ENCODE measurements at regions not wholly inside any gene's neighbourhood (a gene's known extent, or its start where the extent isn't known, plus 50 kb on each side); places are given as distances from the start of the nearest gene placed in this dataset.
"Not testable (repeated sequence)": the region's sequence is repeated elsewhere in the genome, so short reads cannot be mapped to it uniquely, and the experiment has no call there.

DNA sequence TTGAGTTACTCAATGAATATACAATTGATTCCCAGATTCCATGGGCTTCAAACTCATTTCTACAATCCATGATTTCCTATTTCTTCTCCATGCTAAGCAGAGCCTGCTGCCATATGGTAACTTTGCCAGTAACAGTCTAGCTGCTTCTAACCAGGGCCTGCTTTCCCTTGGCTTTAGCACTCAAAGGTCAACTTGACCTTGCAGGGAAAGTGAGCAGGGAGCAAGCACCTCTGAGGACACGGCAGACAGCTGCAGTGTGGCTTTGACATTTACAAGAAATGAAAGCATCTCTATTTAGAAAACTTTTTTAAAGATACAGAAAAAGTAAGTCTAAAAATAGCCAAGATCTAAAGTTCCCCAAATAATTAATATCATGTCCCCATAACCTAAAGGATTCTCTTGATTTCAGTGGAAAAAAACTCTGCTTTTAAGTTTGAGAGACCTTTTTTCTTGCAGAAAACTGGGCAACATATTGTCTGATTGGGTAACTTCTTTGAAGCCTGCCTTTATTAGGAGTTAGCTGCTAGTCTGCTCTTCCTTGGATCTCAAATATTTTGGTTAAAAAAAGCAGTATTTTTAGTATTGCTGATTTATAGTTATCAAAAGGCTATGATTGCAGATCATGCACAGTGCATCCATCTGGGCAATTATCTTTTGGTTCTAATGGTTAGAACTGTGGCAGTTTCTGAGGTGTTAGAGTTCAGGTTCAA lies 257.9 kb downstream of the AHR start:
- Histone ChIP-seq H3K4me3 (ENCODE audit: low read length) (no peak overlapping the region), H3K9me3 (ENCODE audit: control insufficient read depth, low read length) (no peaks in the 10 kb centered on the region), H3K4me1 (ENCODE audit: control insufficient read depth, insufficient read depth, low read length) (peaks cover 26% of the 10 kb centered on the region), H3K27me3 (ENCODE audit: control insufficient read depth, insufficient read depth, low read length) (no peaks in the 10 kb centered on the region), H3K36me3 (ENCODE audit: control insufficient read depth, insufficient read depth, low read length) (no peaks in the 10 kb centered on the region), H3K9ac (ENCODE audit: low read length) (no peak overlapping the region)

DNA sequence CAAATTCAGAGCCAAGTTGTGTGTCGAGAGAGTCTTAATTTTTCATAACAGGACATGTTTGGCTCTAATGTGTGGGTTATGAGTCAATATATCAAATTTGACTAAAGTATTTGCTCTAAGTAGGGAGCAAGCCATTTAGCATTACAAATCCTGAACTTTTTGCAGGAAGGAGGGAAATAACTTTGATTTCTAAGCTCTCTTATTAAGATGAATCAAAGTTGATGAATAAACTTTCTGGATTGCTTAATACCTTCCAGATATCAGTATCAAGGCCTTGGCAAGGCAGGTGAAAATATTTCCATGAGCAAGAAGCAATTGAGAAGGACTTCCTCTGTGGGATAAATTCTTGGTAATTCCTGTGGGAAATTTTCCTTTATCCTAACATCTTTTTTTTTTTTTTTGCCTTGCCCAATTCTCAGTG lies 258.8 kb downstream of the AHR start:
- Histone ChIP-seq H3K27me3 (ENCODE audit: control insufficient read depth, insufficient read depth, low read length) (no peaks in the 10 kb centered on the region), H3K9me3 (ENCODE audit: control insufficient read depth, low read length) (no peaks in the 10 kb centered on the region), H3K4me1 (ENCODE audit: control insufficient read depth, insufficient read depth, low read length) (peaks cover 26% of the 10 kb centered on the region), H3K4me3 (ENCODE audit: low read length) (no peak overlapping the region), H3K36me3 (ENCODE audit: control insufficient read depth, insufficient read depth, low read length) (no peaks in the 10 kb centered on the region), H3K9ac (ENCODE audit: low read length) (no peak overlapping the region)

DNA sequence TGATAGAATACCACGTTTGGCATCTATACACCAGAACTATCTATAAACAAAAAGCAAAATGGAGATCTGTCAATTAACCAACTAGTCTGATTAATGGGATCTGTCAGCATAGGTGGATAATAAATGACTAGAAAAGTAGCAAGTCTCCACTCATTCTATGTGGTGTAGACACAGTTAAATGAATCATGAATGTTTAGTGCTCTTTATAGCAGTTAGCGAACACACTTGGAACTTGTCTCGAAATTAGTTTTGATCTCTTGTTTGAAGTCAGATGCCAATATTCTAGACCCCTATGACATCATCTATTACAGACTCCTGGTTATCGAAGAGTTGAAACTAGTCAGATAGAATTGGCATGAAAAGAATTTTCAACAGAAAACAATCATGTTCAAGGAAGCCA lies 259.7 kb downstream of the AHR start:
- Histone ChIP-seq H3K4me1 (ENCODE audit: control insufficient read depth, insufficient read depth, low read length) (peaks cover 26% of the 10 kb centered on the region), H3K9me3 (ENCODE audit: control insufficient read depth, low read length) (no peaks in the 10 kb centered on the region), H3K36me3 (ENCODE audit: control insufficient read depth, insufficient read depth, low read length) (no peaks in the 10 kb centered on the region), H3K4me3 (ENCODE audit: low read length) (no peak overlapping the region), H3K27me3 (ENCODE audit: control insufficient read depth, insufficient read depth, low read length) (no peaks in the 10 kb centered on the region), H3K9ac (ENCODE audit: low read length) (no peak overlapping the region)

DNA sequence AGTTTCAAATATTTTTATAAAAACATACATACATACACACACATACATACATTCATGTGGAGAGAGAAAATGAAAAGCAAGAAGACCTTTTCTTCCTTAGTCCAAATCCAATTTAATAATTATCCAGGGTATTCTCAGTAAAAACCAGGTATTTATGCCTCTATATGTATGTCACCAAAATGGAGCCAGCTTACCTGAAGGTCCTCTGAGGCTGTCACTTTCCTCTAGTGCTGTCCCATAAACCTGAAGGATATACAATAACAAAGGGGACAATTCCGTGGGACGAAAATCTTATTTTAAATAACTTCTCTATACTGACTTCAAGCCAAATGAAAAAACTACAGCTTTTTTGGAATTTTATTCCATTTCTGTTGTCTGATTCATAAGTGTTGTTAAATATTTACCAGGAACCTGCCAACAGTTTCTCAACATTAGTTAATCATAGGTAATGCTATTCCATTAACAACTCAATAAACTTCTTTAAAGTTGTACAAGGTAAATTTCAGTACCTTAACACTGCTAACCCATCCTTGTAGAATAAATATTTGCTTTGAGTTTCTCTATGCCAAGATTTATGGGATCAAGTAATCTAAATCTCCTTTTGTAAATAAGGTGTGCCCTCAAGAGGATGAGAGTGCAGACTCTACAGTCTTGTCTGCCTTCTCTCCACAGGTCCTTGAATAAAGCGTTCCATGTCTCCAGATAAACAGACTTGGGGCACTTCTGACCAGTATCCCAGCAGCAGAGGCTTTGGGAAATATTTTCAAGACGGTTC lies 260.3 kb downstream of the AHR start:
- H3K9me3 ChIP-seq (ENCODE audit: control insufficient read depth, low read length) = no peaks in the 10 kb centered on the region
- H3K27me3 ChIP-seq (ENCODE audit: control insufficient read depth, insufficient read depth, low read length) = no peaks in the 10 kb centered on the region
- no peak overlapping the region for H3K9ac ChIP-seq (ENCODE audit: low read length)
- H3K36me3 ChIP-seq (ENCODE audit: control insufficient read depth, insufficient read depth, low read length) = no peaks in the 10 kb centered on the region
- peaks cover 26% of the 10 kb centered on the region for H3K4me1 ChIP-seq (ENCODE audit: control insufficient read depth, insufficient read depth, low read length)
- H3K4me3 ChIP-seq (ENCODE audit: low read length) = no peak overlapping the region

DNA sequence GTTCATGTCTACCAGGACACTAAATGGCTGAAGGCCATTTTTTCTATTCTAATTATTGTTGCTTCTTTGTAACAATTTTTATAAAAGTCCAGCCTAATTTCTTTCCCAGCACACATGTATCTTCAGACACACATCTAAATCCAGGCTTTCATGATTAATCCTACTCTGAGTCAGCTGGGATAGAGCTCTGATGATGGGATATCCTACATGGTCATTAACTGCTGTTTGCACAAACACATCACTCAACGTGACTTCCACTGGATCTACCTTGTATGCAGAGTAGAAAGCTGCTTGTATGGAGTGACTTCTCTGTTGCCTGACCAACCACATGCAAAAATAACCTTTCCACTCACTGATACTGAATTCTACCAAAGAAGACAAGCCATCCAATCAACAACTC lies 260.9 kb downstream of the AHR start:
- no peaks in the 10 kb centered on the region for H3K9me3 ChIP-seq (ENCODE audit: control insufficient read depth, low read length)
- no peak overlapping the region for H3K9ac ChIP-seq (ENCODE audit: low read length)
- H3K27me3 ChIP-seq (ENCODE audit: control insufficient read depth, insufficient read depth, low read length) = no peaks in the 10 kb centered on the region
- peaks cover 26% of the 10 kb centered on the region for H3K4me1 ChIP-seq (ENCODE audit: control insufficient read depth, insufficient read depth, low read length)
- no peaks in the 10 kb centered on the region for H3K36me3 ChIP-seq (ENCODE audit: control insufficient read depth, insufficient read depth, low read length)
- H3K4me3 ChIP-seq (ENCODE audit: low read length) = no peak overlapping the region

DNA sequence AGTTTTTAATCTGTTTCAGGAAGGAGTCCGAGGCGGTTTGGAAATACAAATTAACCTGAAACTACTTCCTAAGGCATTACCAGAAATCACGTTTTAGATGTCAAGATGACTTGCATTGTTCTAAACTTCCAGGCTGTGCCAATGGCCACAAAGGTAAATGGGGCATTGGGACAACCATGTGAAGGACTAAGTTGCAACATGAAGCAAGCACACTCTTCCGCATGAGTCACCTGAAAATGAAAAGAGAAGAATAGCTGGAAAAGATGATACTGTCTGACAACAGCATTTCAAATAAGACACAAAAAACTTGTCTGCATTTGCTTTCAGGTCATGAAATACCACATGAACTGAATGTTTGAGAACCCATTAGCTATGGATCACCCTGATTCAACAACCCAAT lies 262.1 kb downstream of the AHR start:
- no peak overlapping the region for H3K4me3 ChIP-seq (ENCODE audit: low read length)
- no peaks in the 10 kb centered on the region for H3K27me3 ChIP-seq (ENCODE audit: control insufficient read depth, insufficient read depth, low read length)
- H3K36me3 ChIP-seq (ENCODE audit: control insufficient read depth, insufficient read depth, low read length) = no peaks in the 10 kb centered on the region
- no peak overlapping the region for H3K9ac ChIP-seq (ENCODE audit: low read length)
- no peaks in the 10 kb centered on the region for H3K9me3 ChIP-seq (ENCODE audit: control insufficient read depth, low read length)
- peaks cover 26% of the 10 kb centered on the region for H3K4me1 ChIP-seq (ENCODE audit: control insufficient read depth, insufficient read depth, low read length)

DNA sequence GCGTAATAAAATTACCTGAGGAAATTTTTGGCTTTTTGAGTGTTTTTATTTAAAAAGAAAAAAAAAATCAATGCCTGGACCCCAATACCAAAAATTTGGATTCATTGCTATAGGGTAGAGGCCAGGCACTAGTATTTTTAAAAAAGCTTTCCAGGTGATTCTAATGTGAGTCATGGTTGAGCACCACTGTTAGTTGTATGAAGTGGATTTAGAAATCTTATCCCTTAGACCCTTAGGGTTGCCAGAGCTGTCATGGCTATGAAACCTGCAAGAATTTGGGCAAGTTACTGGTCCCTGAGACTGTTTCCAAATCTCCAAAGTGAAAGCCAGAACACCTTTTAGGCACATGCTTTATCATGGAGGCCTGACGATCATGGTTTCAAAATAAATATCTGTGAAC lies 262.5 kb downstream of the AHR start:
- no peak overlapping the region for H3K9ac ChIP-seq (ENCODE audit: low read length)
- no peaks in the 10 kb centered on the region for H3K36me3 ChIP-seq (ENCODE audit: control insufficient read depth, insufficient read depth, low read length)
- no peaks in the 10 kb centered on the region for H3K27me3 ChIP-seq (ENCODE audit: control insufficient read depth, insufficient read depth, low read length)
- H3K9me3 ChIP-seq (ENCODE audit: control insufficient read depth, low read length) = no peaks in the 10 kb centered on the region
- H3K4me1 ChIP-seq (ENCODE audit: control insufficient read depth, insufficient read depth, low read length) = peaks cover 26% of the 10 kb centered on the region
- H3K4me3 ChIP-seq (ENCODE audit: low read length) = no peak overlapping the region

DNA sequence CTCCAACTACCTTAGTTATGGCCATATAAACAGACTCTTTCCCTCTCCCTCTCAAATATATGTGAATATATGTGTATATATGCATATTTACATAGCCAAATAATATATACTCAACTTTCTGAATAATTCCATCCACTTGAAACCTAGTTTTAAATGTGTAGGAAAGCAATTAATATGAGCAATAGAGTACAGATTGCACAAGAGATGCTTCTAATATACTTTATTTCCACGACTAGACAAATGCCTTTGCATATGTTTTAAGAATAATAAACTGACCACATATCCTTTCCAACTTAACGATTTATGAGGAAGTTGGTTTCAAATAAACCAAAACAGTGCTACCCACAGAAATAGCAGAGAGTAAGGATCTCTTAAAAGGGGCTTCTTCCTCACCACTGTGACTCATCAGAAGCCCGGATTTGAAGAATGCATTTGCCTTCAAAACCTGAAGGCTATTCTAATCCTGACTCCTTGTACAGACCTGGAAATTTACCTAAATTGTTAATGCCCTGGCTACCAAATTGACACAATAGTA lies 266.3 kb downstream of the AHR start:
- Histone ChIP-seq H3K9ac (ENCODE audit: low read length) (no peak overlapping the region), H3K9me3 (ENCODE audit: control insufficient read depth, low read length) (no peaks in the 10 kb centered on the region), H3K27me3 (ENCODE audit: control insufficient read depth, insufficient read depth, low read length) (no peaks in the 10 kb centered on the region), H3K36me3 (ENCODE audit: control insufficient read depth, insufficient read depth, low read length) (no peaks in the 10 kb centered on the region), H3K4me1 (ENCODE audit: control insufficient read depth, insufficient read depth, low read length) (no peaks in the 10 kb centered on the region), H3K4me3 (ENCODE audit: low read length) (no peak overlapping the region)

DNA sequence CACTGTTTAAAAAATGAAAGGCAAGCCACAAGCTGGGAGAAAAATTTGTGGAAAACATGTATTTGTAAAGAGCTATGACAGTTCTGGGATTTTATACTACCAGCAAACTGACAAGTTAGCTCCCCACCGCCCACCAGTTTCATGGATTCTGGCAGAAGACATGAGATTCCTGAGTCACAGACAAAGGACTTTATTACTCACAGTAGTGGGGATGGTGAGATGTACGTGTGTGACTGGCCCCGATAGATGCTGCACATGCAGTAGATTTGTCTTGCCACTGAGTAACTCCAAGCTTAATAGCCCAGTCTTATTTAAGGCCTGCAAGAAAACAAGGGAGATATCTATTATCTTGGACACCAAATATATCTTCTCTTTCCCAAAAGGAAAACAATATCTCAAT lies 281.7 kb downstream of the AHR start:
- no peaks in the 10 kb centered on the region for H3K27me3 ChIP-seq (ENCODE audit: control insufficient read depth, insufficient read depth, low read length)
- no peak overlapping the region for H3K4me3 ChIP-seq (ENCODE audit: low read length)
- no peaks in the 10 kb centered on the region for H3K4me1 ChIP-seq (ENCODE audit: control insufficient read depth, insufficient read depth, low read length)
- H3K9me3 ChIP-seq (ENCODE audit: control insufficient read depth, low read length) = peaks cover 7% of the 10 kb centered on the region
- H3K36me3 ChIP-seq (ENCODE audit: control insufficient read depth, insufficient read depth, low read length) = no peaks in the 10 kb centered on the region
- H3K9ac ChIP-seq (ENCODE audit: low read length) = no peak overlapping the region

DNA sequence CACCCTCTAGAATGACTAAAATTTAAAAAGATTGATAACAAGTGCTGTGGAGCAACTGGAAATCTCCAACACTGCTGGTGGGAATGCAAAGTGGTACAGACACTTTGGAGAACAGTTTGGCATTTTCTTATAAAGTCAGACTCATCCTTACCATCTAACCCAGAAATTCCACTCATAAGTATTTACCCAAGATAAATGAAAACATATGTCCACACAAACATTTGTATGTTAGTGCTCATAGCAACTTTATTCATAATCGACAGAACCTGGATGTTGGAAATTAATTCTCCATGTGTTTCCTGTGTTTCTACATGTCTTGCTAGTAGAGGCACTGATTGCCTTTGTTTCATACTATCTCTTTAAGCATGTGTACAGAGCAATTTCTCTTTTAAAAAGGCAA lies 282.4 kb downstream of the AHR start:
- H3K9ac ChIP-seq (ENCODE audit: low read length) = no peak overlapping the region

DNA sequence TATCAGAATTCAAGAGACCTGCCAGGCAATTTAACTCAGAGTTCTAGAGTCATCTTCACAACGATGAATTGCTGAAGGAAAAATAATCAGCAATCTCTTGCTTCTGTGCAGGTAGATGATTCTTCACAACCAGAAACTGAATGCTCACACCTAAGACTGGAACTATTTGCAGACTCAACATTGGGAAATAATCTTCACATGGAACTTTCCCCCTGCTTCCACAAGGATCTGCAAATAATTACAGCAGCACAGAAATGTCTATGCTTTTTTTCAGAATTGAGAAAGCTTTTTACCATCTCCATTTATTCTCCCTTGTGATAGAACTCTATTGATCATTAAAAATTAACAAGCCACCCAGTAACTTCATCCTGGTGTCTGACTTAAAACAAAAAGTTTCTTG lies 282.8 kb downstream of the AHR start:
- Histone ChIP-seq H3K4me1 (ENCODE audit: control insufficient read depth, insufficient read depth, low read length) (no peaks in the 10 kb centered on the region), H3K9me3 (ENCODE audit: control insufficient read depth, low read length) (peaks cover 7% of the 10 kb centered on the region), H3K9ac (ENCODE audit: low read length) (no peak overlapping the region), H3K27me3 (ENCODE audit: control insufficient read depth, insufficient read depth, low read length) (no peaks in the 10 kb centered on the region), H3K4me3 (ENCODE audit: low read length) (no peak overlapping the region), H3K36me3 (ENCODE audit: control insufficient read depth, insufficient read depth, low read length) (no peaks in the 10 kb centered on the region)

More for the DNA sequence above, 282.4 kb downstream of the AHR start:
- H3K9me3 ChIP-seq (ENCODE audit: control insufficient read depth, low read length) = peaks cover 7% of the 10 kb centered on the region
- H3K36me3 ChIP-seq (ENCODE audit: control insufficient read depth, insufficient read depth, low read length) = no peaks in the 10 kb centered on the region
- H3K4me1 ChIP-seq (ENCODE audit: control insufficient read depth, insufficient read depth, low read length) = no peaks in the 10 kb centered on the region
- H3K4me3 ChIP-seq (ENCODE audit: low read length) = no peak overlapping the region
- H3K27me3 ChIP-seq (ENCODE audit: control insufficient read depth, insufficient read depth, low read length) = no peaks in the 10 kb centered on the region

DNA sequence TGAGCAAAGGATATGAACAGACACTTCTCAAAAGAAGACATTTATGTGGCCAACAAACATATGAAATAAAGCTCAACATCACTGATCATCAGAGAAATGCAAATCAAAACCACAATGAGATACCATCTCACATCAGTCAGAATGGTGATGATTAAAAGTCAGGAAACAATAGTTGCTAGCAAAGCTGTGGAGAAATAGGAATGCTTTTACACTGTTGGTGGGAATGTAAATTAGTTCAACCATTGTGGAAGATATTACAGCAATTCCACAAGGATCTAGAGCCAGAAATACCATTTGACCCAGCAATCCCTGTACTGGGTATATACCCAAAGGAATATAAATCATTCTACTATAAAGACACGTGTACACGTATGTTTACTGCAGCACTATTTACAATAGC lies 284.2 kb downstream of the AHR start:
- H3K36me3 ChIP-seq (ENCODE audit: control insufficient read depth, insufficient read depth, low read length); H3K4me1 ChIP-seq (ENCODE audit: control insufficient read depth, insufficient read depth, low read length); H3K27me3 ChIP-seq (ENCODE audit: control insufficient read depth, insufficient read depth, low read length); H3K4me3 ChIP-seq (ENCODE audit: low read length); H3K9me3 ChIP-seq (ENCODE audit: control insufficient read depth, low read length); H3K9ac ChIP-seq (ENCODE audit: low read length): not testable (repeated sequence)

All from mucosa of stomach (tissue), 1 donor.